GM19455 (cell line): ENCODE measurements at regions not wholly inside any gene's neighbourhood (a gene's known extent, or its start where the extent isn't known, plus 50 kb on each side); places are given as distances from the start of the nearest gene placed in this dataset.

Source experiments
- ATAC-seq: cut with Tn5 transposase; IDR thresholded peaks from one replicate; pipeline ENCODE4 v1.9.1; 2021; ENCODE audit not compliant: unreplicated experiment

DNA sequence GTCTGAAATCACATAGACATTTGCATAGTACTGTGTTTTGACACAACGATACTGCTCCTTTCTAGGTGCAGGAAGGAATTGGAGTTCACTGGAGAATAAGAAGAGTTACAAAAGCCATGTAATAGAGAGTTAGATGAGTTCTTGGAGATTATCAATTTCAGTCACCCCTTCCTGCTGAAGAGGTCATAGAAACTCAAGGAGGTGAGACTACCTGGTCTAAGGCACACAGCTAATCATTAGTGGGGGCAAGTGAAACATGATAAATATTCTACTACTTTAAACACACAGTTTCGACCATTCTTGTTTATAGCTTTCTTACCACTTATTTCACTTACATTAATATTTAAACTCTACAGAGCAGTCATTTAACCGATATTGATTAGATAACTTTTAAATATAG is 286.9 kb upstream of the NXPH2 start:
- no peak for ATAC-seq

DNA sequence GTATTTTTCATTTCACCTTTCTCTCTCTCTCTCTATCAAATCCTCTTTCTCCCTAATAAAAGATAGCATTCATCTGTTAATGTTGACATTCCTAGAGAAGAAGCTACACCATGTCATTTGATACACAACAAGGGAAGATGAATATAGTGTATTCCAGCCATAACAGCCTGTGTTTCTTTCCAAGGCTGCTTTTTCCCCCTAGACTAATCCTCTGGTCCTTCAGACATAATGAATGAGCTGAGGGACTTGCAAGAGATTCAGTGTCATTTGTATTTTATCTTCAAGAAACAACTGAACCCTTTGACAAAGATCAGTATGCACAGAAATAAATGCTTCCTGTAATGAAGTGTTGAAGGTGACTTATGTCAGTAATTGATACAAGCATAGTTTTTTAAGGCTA is 284.0 kb upstream of the NXPH2 start:
- ATAC-seq = no peak

DNA sequence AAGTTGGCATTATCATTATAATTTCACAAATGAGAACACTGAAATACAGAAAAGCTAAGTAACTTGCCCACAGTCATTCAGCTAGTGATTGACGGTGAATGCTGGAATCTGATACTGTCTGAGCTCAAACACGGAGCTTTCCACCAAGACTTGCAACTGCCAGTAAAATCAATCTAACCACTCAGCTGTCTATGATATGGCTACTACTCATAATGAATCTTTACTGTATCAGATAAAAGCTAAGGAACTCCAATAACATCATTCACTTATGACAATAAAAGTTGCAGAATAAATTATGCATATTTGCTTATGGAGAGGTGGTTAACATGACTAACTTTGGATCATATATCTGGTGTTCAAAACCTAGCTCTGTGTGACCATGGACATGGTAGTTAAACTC is 279.4 kb upstream of the NXPH2 start:
- ATAC-seq = no peak

DNA sequence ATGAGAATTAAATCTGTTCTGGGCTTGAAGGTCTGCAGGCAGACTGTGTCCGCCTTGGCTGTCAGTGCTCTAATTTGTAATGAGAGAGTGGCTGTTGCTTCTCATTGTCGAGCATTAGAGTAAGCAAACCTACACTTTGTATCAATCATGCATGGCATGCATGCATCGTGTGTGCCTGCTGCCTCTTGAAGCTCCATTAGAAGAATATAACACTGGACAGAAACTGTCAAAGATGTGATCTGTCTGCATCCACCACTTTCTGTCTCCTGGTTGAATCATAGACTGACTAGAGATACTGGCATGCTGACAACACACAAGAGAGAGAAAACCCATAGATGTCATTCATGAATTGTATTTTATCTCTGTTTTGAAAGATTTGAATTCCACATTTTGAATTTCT is 275.0 kb upstream of the NXPH2 start:
- ATAC-seq = no peak

DNA sequence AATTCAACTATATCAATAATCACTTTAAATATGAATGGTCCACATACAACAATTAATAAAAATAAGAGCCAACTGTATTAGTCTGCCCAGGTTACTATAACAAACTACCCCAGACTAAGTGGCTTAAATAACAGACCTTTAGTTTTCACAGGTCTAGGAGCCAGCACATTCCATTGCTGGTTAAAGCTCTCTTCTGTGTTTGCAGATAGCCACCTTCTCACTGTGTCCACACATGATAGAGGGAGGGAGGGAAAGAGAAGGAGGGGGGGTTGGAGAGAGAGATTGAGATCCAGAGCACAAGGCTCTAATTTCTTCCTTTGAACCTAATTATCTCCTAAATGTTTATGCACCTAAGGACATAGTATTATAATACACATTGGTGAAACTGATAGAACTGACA is 267.8 kb upstream of the NXPH2 start:
- ATAC-seq = no peak

DNA sequence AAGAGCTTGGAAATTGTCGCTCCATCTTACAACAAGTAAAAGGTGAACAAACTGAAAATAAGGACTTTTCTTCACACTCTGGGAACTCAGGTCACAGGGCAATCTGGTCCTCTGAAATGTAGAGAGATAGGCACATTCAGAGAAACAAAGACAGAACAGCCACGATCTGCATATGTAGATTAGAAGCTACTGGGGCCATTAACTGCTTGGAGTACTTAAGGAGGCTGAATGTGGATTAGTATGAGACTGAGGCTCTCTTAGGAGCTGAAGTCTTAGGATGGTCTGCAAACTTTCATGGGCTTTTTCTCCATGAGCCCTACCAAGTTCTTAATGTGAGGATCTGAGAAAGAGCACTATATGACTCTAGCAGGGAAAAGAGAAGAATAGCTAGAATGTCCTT is 265.3 kb upstream of the NXPH2 start:
- ATAC-seq = no peak

DNA sequence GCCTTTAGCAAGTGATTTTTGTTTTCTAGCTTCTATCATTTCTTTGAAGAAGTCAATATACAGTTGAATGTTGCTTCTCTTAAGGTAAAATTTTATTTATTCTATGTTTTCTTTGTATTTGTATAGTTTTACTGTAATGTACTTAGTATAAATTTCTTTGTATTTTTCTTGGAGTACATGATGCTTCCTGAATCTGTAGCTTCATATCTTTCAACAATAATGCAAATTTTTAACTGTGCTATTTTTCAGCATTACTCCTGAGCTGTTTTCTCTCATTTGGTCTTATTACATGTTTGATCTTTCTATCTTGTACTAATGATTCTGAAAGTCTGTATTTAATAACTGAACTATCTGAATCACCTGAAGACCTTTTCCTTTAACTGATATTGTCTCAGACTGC is 253.9 kb upstream of the NXPH2 start:
- no peak for ATAC-seq

DNA sequence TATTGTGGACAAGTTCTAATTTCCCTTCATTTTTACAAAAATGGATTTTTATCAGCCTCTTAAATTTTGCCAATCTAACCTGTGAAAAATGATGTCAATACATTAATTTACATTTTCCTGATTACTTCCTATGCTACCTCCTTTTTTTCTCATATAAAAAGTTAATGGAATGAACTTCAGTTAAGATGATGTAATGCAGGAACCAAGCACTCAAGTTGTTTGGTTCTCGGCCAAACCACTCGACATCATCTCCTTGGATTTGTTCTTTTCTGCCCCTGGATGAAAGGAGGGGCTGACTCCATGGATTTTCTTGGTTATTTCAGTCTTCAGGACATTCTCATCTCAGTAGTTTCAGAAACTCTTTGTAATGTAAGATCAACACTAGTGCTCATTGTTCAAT is 253.1 kb upstream of the NXPH2 start:
- ATAC-seq = no peak

DNA sequence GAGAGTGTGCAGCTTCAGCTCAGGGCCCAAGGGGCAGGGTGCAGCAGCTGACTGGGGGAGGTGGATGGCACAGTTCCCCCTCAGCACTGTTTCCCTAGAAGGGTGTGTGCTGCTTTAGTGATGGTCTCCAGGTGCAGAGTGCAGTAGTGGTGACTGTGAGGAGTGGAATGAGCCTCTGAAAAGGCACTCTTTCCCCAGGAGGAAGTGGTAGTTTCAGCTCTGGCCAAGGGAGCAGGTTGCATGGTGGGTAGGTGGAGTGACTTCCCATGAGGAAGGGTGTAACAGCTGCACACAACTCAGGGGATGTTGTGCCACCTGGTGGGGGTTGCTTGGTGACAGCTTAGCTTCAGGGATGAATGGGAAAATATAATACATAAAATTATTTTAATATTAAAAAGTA is 251.5 kb upstream of the NXPH2 start:
- ATAC-seq = peak; percentile 67

DNA sequence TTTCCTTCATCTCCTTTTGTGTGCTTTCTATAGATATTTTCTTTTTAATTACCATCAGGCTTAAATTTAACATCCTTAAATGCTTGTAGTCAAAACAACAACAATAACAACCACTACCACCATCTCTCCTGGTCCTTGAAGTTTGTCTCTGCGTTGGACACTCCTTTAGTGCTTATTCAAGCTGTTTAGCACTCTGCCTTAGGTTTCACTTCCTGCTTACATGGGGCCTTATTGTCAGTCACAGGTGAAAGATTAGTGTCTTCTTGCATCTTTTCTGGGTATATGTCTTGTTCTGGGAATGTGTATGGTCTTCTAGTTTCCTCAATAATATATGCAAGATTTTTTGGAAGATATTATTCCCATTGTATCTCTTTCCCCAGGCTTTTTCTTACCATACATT is 240.1 kb upstream of the NXPH2 start:
- ATAC-seq = no peak

DNA sequence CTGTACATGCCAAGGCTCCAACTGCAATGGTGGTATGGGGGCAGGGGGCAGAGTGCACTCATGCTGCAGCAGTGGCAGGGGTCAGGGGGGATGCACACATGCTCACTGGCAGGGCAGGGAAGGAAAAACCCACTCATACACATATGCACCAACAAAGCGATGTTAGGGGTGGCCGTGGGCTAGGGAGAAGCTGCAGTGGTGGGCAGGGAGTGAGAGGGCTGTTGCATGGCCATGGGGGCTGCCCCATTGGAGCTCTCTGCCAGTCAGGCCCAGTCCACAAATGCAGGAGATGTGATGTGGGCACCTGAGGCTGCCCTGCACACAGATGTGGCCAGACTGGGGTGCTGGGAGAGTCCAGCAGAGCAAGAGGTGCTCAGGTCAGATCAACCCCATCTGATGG is 238.1 kb upstream of the NXPH2 start:
- no peak for ATAC-seq

DNA sequence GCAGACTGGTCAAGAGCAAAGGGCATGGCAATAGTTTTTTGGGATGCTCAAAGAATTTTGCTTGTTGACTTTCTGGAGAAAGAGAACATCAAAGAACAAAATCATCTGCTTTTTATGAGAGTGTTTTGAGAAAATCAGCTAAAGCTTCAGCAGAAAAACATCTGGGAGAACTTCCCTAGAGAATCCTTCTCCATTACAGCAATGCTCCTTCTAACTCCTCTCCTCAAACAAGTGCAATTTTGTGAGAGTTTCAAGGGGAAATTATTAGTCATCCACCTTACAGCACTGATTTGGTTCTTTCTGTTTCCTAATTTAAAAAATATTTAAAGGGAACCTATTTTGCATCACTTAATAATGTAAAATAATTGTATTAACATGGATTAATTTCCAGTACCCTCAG is 226.9 kb upstream of the NXPH2 start:
- ATAC-seq = no peak

DNA sequence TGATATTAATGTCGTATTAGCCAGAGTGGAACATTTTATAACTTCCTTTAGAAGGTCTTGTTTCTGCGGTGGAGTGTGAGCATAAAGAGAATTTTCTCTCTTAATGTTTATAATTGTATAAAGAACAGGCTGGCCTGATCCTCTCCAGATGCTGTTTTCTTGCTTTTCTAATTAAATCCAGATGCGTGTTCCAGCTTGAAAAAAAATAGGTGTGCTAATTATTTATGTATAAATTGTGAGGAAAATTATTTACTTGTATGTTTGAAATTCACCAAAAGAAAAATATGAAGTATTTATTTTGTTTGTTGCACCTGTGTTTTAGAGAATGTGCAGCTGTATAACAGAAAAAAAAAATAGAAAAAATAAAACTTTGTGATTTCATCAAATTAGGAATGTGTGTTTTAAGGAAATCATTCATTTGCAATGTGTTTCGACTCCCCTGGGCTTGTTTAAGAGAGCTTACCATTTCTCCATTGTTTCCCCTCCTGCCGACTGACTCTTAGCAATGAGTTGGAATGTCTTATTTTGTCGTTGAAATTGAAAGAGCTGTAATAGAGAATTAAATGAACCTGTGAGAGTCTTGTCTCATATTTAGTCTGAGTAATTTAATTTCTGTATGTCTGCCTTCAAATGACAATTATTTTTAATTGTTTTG is 220.1 kb upstream of the NXPH2 start:
- no peak for ATAC-seq

DNA sequence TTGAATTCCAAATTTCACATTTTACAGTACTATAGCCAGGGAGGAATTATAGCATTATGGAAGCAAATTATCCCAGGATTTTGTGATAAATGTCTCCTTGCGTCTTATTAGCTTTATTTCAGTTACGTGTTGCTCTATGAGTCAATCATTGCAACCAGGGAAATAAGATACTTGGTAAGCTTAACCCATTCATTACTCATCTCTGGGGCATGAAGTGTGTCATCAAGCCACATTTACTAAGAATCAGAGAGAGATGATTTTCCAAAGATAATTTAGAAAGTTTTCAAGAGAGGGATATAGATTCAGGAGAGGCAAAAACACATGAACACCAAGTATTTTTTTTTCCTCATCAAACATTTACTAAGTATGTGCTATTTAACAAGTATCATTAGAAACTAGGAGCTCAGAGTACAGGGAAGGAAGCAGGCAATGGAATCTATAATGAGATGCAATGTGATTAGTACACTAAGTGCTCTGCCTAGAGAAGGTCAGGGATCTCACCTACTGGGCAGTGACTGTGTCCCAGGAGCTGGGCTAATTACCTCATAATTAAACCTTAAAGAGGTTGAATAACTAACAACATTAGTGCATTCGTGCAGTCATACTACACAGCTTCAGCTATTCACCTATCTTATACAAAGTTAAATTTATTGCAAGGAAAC is 217.8 kb upstream of the NXPH2 start:
- ATAC-seq = no peak

DNA sequence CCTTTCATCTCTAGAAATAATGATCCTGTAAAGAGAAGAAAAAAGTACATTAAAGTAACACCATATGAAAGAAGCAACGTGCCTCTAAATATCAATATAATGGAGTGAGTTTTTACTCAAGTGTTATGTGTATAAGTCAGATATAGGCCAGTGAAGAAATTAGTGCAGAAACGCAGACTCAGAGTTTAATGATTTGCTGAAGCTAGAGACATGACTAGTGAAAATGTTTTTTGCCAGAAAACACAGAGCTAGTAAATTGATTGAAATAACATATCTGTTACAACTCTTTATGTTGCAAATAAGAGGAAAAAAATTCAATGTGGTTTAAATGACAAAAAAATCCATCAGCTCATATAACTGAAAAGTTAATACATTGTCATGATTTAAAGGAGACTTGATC is 217.2 kb upstream of the NXPH2 start:
- no peak for ATAC-seq

DNA sequence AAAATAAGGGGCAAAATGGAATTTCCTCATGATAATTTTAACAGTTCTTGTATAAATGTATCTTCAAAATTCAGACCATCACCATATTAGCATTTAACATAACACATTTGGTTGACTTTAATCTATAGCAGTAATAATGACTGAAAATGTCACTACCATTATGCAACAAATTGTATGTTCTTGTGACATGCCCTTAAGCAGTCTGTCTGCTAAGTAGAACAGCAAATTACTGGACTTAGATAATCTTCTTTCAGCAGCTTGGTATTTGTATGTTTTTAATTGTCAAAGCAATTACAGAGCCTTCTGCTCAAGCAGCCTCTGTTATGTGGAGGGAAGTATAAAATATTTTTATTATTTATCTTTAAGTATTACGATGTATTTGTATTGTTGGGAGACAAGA is 214.3 kb upstream of the NXPH2 start:
- ATAC-seq = no peak

DNA sequence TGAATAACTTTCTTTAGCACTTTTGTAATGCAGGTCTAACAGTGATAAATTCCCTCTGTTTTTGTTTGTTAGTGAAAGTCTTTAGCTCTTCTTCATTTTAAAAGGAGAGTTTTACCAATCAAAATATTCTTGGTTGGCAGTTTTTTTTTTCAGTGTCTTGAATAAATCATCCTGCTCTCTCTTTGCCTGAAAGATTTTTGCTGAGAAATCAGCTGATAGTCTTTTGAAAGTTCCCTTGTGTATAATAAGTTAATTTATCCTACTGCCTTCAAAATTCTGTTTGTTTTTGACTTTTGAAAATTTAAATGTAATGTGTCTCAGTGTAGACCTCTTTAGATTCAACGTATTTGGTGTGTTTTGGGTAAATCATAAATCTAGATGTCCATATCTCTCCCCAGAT is 205.7 kb upstream of the NXPH2 start:
- no peak for ATAC-seq

DNA sequence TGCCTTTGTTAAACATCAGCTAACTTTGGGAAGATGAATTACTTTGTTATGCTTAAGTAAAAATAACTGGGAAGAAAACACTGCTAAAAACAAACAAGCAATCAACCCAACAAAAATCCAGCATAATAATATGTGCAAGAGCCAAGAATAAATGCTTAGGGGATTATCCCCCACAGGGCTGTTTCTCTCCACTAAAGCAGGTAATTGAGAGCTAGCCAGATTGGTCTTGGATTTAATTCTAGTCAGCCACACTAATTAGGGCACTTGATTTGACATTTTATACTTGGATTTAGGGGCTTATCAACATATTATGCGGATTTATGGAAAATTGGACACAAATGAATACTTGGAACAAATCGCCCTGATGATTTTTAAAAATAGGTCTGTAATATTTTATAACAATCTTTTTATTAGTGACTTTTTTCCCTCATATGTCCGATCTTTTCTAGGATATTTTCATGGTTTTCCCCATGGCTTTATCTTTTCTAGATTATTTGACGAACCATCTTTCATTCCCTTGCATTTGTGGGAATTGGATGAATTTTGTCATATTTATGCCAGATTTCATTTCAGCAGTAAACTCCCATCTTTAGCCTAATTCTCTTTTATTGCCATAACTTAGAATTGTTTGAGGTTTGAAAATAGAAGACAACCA is 199.1 kb upstream of the NXPH2 start:
- no peak for ATAC-seq

DNA sequence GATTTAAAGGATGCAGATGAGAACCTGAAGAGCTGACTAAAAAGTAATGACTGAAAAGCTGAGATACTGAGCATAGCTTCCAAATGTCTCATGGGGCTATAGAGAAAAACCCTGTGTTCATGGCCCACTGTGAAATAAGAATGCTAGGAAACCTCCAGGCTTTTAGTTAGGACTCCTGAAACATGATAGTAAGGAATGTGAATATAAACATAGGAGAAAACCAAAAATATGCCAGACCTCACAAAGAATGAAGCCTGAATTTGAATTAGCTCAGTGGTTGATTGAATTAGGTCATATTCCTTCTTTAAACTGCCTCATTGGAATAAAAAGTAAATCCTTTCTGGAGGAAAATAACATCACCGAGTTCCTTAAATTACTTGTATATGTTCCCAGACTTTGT is 194.5 kb upstream of the NXPH2 start:
- no peak for ATAC-seq

DNA sequence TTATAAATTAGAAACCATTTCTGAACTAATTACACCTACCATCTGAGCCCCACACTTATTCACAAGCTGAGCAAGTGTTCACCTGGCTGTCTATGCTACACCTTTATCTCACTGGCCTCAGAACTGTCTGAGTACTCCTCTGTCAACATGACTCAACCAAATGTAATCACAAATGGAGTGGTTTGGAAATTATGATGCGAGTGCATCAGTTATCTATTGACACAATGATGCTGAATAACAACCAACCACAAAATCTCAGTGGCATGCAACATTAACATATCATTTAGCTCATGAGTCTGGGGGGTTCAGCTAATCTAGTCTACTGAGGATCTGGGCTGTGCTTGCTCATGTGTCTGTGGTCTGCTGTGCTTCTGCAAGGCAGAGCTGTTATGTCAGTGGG is 184.2 kb upstream of the NXPH2 start:
- ATAC-seq = no peak

DNA sequence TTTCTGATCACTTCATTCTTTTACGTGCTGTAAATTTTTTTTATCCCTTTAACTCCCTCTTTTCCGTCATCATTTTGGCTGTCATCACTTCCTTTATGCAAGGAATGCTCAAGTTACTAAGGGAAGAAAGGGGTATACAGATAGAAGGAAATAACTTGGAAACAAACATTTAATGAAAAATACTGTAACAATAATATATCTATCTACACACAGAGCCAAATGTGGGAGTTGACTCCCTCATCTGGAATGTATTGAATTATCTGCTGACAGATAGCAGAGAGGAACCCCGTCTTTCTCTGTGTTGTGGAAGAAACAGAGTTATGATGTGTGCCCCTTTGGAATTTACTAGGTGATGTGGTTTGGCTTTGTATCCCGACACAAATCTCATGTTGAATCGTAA is 182.5 kb upstream of the NXPH2 start:
- ATAC-seq = no peak

DNA sequence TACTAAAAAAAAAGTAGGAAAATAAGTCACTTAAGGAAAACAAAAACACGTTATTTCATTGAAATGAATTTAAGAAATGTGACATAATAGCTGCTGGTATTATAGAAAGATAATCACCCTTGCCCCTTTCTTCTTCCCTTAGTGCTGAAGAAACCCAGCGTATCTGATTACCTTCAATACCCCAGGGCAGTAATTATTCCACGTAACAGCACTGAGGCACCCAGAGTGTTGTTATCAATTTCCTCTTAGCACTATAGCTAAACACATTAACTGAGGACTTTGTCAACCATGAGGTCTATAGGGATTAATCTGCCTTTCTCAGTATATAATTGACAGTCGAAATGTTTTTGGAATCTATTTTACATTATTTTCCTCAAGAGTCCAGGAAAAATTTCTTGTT is 180.0 kb upstream of the NXPH2 start:
- ATAC-seq = no peak

DNA sequence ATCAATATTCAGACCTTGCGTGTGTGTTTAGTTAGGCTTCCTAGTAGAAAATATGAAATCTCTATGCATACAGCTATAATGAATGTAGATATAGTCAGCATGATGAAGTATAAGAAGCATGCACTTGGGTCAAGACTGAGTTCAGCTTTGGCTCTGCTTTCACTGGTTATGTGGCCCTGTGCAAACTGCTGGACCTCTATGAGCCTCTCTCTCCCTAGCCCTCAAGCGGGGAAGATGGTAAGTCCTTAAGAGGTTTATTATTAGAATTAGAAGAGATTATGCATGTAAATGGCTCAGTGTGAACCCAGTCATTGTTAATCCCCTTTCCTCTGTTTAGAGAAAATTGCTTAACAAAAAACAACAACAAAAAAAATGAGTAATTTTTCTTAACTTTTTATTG is 178.8 kb upstream of the NXPH2 start:
- no peak for ATAC-seq
